HS-5 (cell line): ENCODE measurements at regions not wholly inside any gene's neighbourhood (a gene's known extent, or its start where the extent isn't known, plus 50 kb on each side); places are given as distances from the start of the nearest gene placed in this dataset.
A peak's percentile ranks its signal among the peaks of the same experiment; 100 is the strongest.

Experiments
- DNase-seq: peaks from one replicate; pipeline ENCODE4 v3.0.0-alpha.2; 2012; ENCODE audit warnings: low read depth

DNA sequence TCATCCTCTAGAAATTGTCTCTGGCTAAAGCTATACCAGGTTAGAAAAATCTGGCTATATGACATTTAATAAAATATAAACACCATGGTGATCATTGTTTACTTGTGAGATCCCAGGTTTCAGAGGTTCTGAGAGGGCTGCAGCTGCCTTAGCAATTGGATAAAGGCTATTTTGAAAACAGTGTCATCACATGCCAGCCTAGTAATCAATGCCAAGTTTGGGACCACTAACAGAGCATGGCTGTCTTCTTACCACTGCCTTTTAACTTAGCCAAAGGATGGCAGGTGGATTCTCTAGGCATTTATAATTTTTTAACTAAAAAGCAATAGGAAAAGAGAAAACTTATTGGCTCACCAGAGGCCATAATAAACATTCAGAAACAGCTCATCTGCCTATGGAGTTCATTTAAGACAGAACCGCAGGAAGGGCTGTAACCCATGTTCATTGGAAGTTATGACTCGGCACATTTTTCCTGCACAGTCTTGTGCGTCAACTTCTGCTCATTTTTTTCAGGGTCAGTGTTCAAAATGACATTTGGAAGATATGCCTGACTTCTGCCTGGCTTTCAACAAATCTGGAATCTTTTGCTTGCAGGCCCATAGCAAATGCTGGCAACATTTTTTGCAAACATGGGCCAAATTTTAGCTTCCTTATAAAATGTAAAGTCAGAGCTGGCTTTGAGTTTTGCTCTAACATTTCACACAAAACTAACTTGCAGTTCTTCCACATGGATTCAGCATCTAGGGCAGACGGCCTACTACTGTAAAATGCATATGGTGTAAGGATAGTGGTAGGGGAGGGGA, 476.0 kb upstream of the TBL1XR1 start:
- no peak for DNase-seq

DNA sequence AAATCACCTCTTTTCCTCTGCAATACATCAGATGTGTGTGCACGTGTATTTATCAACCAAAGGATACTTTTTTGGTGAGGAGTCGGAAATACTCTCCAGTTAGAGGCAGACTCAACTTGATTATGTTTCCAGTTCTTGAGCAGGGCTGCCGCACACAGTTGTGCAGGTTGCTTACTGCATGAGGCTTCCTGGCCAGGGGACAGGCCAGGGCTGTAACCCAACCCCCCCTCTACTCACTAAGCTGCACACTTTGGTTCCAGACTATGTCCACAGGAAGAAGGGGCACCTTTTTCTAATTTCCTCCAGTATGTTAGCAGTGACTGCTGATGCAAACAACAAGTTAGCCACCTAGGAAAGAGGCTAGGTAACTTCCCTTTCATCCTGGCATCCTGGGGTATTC, 476.9 kb upstream of the TBL1XR1 start:
- DNase-seq: no peak

GRCh38 chr3:177676148-177676547, 478.9 kb upstream of the TBL1XR1 start:
- DNase-seq: no peak

- DNase-seq: no peak
Observed at GRCh38 chr3:177676947-177677587, 479.8 kb upstream of the TBL1XR1 start.

DNA sequence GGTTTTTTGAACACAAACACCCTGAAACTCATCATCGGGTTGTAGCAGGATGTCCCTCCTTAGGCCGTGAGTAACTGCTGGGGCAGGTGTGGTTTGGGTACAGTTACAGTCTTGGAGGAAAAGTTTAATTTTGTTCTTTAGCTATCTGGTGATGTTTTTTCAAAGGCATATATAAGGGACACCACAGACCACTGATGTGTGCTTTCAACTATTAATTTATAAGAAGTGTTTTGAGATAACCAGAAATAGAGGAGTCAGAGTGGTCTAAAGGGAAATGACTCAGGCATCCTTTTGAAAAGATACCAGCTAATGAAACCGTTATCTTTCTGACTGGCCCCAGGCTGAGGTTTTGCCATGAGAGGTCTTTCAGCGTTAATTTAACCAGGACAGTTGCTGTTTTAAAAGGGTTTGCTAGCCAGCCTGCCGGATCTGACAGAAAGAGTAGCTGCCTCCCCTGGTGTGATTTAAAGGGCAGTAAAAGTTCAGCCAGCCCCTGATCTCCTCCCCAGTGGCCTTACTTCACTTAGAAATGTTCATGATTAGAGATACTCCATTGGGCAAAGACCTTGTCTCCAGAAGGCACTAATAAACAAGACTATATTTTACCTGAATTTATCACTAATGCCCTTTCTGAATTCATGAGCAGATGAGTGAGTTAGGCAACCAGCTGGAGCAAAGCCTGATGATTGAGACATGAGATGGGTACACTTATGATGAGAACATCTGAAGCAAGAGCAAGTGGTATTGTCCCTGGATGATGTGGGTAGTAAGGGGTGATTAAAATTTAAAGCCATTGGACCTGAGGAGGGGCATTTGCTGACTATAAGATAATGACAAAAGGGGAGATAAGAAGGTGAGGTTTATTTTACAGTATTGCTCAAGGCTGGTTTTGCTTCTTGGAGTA, 482.5 kb upstream of the TBL1XR1 start:
- DNase-seq: no peak

DNA sequence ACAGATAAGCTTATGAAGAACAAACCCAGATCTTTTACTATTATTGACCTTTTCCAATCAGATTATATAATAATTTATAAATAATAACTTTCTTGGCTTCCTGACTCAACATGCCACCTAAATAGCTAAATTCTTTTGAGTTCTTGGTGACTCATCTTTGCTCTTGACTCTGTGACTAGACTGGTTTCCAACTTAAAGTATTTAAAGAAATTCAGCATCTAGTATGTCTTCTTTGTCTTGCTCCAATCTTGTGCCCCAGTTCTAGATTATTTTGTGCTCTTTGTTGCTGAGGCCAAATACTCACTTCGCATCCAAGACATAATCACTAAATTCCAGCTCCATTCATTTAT, 483.2 kb upstream of the TBL1XR1 start:
- peak; percentile 9 for DNase-seq

DNA sequence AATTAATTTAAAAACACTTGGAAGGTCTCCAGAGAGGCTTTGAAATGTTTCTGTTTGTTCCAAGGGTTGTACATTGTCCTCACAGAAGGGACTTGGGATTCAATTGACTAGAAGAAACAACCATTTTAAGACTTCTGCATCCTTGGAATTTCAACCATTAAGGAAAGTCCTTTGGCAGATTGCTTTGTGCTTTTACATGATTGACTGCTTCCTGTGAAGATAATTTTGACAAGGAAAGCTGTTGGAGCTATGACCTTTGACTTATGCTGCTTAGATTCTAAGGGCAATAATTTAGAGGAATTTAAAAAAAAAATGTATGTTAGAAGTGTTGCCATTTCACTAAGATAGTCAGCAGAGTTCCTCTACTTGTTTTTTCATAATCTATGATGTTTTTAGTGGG, 483.9 kb upstream of the TBL1XR1 start:
- no peak for DNase-seq

DNA sequence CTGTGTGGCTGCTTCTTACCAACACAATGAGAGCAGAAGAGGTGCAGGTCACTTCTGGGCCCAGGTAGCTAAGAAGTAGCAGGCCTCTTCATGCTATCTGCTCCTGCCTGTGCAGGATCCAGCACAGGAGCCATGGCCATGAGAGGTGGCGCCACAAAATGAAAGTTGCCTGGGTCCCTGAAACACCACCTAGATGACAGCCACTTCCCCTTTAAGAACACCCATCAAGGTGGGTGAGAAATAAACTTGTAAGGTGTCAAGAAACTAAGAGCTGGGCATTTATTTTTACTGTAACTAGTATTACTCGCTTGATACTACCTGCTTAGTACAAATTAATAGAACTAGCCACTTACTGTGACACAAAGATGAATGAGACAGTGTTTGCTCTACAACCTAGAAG, 484.6 kb upstream of the TBL1XR1 start:
- DNase-seq: no peak

- no peak for DNase-seq
Observed at GRCh38 chr3:177683586-177683985, 486.3 kb upstream of the TBL1XR1 start.

GRCh38 chr3:177686671-177687070, 489.4 kb upstream of the TBL1XR1 start:
- no peak for DNase-seq

DNA sequence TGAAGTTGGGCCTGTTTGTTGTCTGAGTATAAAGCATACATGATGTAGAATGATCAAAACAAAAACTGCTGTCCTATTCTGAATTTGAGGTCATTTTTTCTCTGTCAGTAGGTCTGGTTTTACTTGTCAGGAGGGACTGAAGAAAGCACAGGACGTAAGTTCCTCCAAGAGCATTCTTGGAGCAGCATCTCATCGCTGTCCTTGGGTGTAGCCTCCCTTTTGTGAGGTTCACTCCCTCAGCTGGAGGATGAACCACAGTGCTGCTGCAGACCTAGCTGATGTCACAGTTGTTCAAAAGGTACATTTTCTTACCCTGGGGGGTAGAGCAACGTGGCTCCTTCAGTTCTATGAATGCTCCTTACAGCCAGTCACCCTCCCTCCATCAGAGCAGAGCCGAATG, 490.0 kb upstream of the TBL1XR1 start:
- no peak for DNase-seq

DNA sequence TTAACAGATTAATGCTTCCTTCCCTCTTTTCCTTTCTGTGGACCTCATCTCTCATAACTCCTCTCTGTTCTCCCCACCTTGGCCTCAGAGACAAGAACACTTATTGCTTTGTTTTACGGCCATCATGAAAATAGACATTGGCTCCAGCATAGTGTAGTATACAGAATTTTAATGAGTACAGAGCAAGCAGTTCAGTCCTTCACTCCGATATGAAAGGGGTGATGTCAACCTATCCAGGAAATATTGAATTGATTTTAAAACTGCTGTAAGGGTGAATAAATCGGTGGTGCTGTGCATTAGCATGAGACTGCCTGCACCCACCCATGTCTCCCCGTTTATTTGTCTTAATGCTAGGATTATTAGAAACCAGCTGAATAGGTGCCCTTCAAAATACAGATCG, 490.9 kb upstream of the TBL1XR1 start:
- no peak for DNase-seq

GRCh38 chr3:177689077-177689476, 491.8 kb upstream of the TBL1XR1 start:
- no peak for DNase-seq

- DNase-seq: no peak
Observed at GRCh38 chr3:177689869-177690268, 492.6 kb upstream of the TBL1XR1 start.

- DNase-seq: no peak
Observed at GRCh38 chr3:177690306-177690705, 493.0 kb upstream of the TBL1XR1 start.

GRCh38 chr3:177692304-177692975, 495.2 kb upstream of the TBL1XR1 start:
- DNase-seq: no peak

DNA sequence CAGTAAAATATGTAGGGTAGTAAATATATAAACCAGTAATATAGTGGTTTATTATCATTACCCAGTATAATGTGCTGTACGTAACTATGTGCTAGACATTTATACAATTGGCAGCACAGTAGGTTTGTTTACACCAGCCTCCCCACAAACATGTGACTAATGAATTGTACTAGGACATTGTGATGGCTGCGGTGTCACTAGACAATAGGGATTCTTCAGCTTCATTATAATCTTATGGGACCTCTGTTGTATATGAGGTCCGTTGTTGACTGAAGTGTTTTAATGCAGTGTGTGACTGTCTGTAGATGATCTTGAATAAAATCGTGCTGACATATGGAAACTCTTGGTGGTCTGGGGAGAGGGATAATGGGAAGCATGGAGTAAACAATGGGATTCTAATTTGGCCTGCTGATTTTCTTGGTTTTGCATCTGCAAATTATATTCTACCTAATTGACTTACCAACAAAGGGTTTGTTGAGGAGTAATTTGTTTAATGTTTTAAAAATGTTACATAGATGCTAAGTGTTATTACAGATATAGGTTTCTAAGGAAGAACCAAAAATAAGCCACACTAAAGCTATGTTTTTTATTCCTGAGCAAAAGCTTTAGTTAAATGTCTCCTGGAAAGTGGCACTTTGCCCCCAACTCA, 496.5 kb upstream of the TBL1XR1 start:
- DNase-seq: no peak

- DNase-seq: no peak
Observed at GRCh38 chr3:177694316-177694715, 497.0 kb upstream of the TBL1XR1 start.

GRCh38 chr3:177694951-177695350, 497.7 kb upstream of the TBL1XR1 start:
- no peak for DNase-seq

DNA sequence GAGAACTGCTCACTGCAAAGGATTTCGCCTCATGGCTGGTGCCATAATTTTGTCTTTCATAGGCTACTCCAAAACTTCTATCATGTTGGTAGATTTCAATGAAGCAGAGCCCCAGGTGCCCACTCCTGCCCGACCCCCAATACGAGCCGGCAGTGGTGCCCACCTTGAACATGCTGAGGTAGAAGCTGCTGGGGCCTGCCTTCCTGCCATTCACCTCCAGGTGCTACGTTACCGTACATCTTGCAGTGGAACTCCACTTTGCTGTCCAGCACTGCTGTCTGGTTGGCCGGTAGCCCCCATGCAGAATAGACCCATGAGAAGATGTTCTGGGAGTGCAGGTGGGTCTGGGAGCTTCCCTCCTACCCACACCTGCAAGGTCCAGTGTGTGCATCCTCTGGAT, 502.8 kb upstream of the TBL1XR1 start:
- DNase-seq: no peak

DNA sequence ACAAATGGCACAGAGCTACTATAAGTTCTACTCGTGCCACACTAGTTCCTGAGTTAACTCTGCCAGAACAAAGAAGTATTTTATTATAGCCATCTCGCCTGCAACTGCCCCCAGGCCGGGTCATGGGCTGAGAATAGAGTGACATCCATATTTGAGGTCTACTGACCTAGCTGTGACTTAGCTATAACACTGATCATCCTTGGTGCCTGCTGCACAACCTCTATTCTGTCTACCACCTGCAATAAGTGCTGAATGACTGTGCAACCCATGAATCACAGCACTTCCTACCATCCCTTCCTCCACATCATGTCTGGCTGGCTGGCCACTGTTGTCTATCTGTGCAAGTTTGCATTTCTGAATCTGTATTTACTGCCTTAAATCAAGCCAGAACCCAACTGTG, 506.5 kb upstream of the TBL1XR1 start:
- DNase-seq: no peak
